K562 (cell line): ENCODE measurements at regions not wholly inside any gene's neighbourhood (a gene's known extent, or its start where the extent isn't known, plus 50 kb on each side); places are given as distances from the start of the nearest gene placed in this dataset.

Experiments
- ATAC-seq: fragments of 200-7000 bp; cut with Tn5 transposase; 3 replicates; pipeline ENCODE4 v1.9.1; 2020; ENCODE audit warnings: moderate library complexity
- BruUV-seq: library from RNA; stranded (reverse); fragments of 400-500 nt; replicated peaks from 2 replicates; lab custom pipeline; 2021; lab: Mats Ljungman, UMichigan
- CTCF ChIA-PET: fragments of 300-600 bp; formaldehyde crosslinking; extraction: SDS; loops from one replicate; lab custom pipeline; 2021; ENCODE audit warnings: low intra/inter-chr PET ratio; lab: Yijun Ruan, JAX
- POLR2A ChIA-PET: fragments of 300-600, 350-650 bp; sonication (Branson Sonifier 250); formaldehyde crosslinking; extraction: SDS; loops from one replicate; lab custom pipeline; 2021; ENCODE audit warnings: antibody characterized with exemption, inconsistent platforms; lab: Yijun Ruan, JAX
- DNase-seq, 4 experiments: peaks; one replicate each; pipeline versions ENCODE4 v3.0.0 to v3.0.0-alpha.2; 2011 to 2018; ENCODE audit warnings: low spot score in 3 of 4, mixed read lengths in 3 of 4; ENCODE audit errors: extremely low read depth in 1 of 4
- FAIRE-seq: peaks from 2 replicates; lab custom pipeline; 2011; peaks lifted over from hg19 to GRCh38; lab: Jason Lieb, UNC
- H2AFZ ChIP-seq: 2 replicates; pipeline ENCODE4 v1.6.0; 2011; ENCODE audit warnings: low read depth, low read length, control low read depth, inconsistent platforms
- H3K27ac ChIP-seq: fragments of 200-600 bp; 3 replicates; pipeline ENCODE4 v1.8.0; 2011; ENCODE audit warnings: low read depth, mild to moderate bottlenecking, control low read depth, inconsistent platforms, low read length, moderate library complexity, mixed read lengths; ENCODE audit errors: extremely low read depth
- H3K27me3 ChIP-seq, 2 experiments: fragments of 300-600 bp in 1 of 2; 2 replicates in 1 of 2; 3 replicates in 1 of 2; pipeline versions ENCODE4 v1.6.0 to v1.8.0; 2011; ENCODE audit warnings: inconsistent platforms in 2 of 2, low read length in 2 of 2, mild to moderate bottlenecking in 1 of 2, mixed read lengths in 1 of 2, moderate library complexity in 1 of 2; ENCODE audit not compliant: control insufficient read depth in 2 of 2, insufficient read depth in 2 of 2
- H3K36me3 ChIP-seq: fragments of 300-600 bp; 3 replicates; pipeline ENCODE4 v1.8.0; 2011; ENCODE audit warnings: mild to moderate bottlenecking, low read length, inconsistent platforms; ENCODE audit not compliant: control insufficient read depth, insufficient read depth
- H3K4me1 ChIP-seq, 2 experiments: fragments of 200-600 bp in 1 of 2; replicated peaks in 1 of 2; 2 replicates in 1 of 2; 3 replicates in 1 of 2; pipeline versions ENCODE4 v1.5.1 to v1.8.0; 2011; ENCODE audit warnings: inconsistent platforms in 2 of 2, low read length in 2 of 2, mild to moderate bottlenecking in 1 of 2, mixed read lengths in 1 of 2, moderate library complexity in 1 of 2; ENCODE audit not compliant: control insufficient read depth in 2 of 2, insufficient read depth in 2 of 2
- H3K4me2 ChIP-seq: 2 replicates; pipeline ENCODE4 v1.6.1; 2011; ENCODE audit warnings: low read length, control low read depth, inconsistent platforms, mixed read lengths; ENCODE audit not compliant: insufficient read depth
- H3K4me3 ChIP-seq: fragments of 200-600 bp; sonication (generic), shearing (Covaris generic); 2 replicates; pipeline ENCODE4 v1.5.1; 2016; ENCODE audit warnings: control low read depth, inconsistent platforms
- H3K79me2 ChIP-seq: fragments of 200-600 bp; 3 replicates; pipeline ENCODE4 v1.8.0; 2011; ENCODE audit warnings: low read length, inconsistent platforms; ENCODE audit not compliant: control insufficient read depth, insufficient read depth
- H3K9ac ChIP-seq, 2 experiments: 2 replicates each; pipeline versions ENCODE4 v1.6.0 to v1.6.1; 2011; ENCODE audit warnings: low read depth in 2 of 2, low read length in 2 of 2, control low read depth in 1 of 2, inconsistent platforms in 1 of 2, mild to moderate bottlenecking in 1 of 2, mixed read lengths in 1 of 2; ENCODE audit not compliant: insufficient read depth in 1 of 2
- H3K9me1 ChIP-seq: one replicate; pipeline ENCODE4 v1.6.0; 2011; ENCODE audit warnings: inconsistent platforms, mild to moderate bottlenecking, low read length, moderate library complexity; ENCODE audit not compliant: control insufficient read depth, insufficient read depth
- H3K9me3 ChIP-seq: replicated peaks from 2 replicates; pipeline ENCODE4 v1.5.1; 2011; ENCODE audit warnings: low read depth, low read length, inconsistent platforms; ENCODE audit not compliant: control insufficient read depth, insufficient read depth
- H4K20me1 ChIP-seq: replicated peaks from 2 replicates; pipeline ENCODE4 v1.6.1; 2011; ENCODE audit warnings: low read length, inconsistent platforms, mixed read lengths; ENCODE audit not compliant: control insufficient read depth, insufficient read depth
- ARID2 ChIP-seq: fragments of 450-650 bp; IDR thresholded peaks from 2 replicates; pipeline ENCODE4 v1.6.1; 2017; ENCODE audit warnings: antibody characterized with exemption, mild to moderate bottlenecking
- ARID3B ChIP-seq: fragments of 250-450 bp; sonication (Bioruptor Pico); IDR thresholded peaks from 2 replicates; pipeline ENCODE4 v1.4.0; 2020; ENCODE audit warnings: borderline replicate concordance
- ARNT ChIP-seq, 2 experiments: fragments of 450-650 bp; IDR thresholded peaks; 2 replicates each; pipeline ENCODE4 v1.6.1; 2016; ENCODE audit warnings: mild to moderate bottlenecking in 1 of 2
- BRD9 ChIP-seq: fragments of 450-650 bp; IDR thresholded peaks from 2 replicates; pipeline ENCODE4 v1.6.1; 2018; ENCODE audit warnings: low read depth; ENCODE audit not compliant: partially characterized antibody
- CBX8 ChIP-seq: fragments of 200-600 bp; sonication (generic); IDR thresholded peaks from 2 replicates; pipeline ENCODE4 v1.6.1; 2012; ENCODE audit warnings: borderline replicate concordance, mixed run types, low read depth, mild to moderate bottlenecking, moderate library complexity, mixed read lengths, low read length, control low read depth, inconsistent platforms; ENCODE audit not compliant: poor library complexity, severe bottlenecking; ENCODE audit errors: extremely low read depth
- CSDE1 ChIP-seq, 2 experiments: fragments of 450-650 bp; IDR thresholded peaks; 2 replicates each; pipeline ENCODE4 v1.6.1; 2016; ENCODE audit warnings: mild to moderate bottlenecking in 1 of 2
- ESRRA ChIP-seq: fragments of 450-650 bp; IDR thresholded peaks from 2 replicates; pipeline ENCODE4 v1.6.1; 2014; ENCODE audit warnings: low read depth, mild to moderate bottlenecking, moderate library complexity, borderline replicate concordance
- HDAC1 ChIP-seq, 2 experiments: fragments of 450-650 bp; IDR thresholded peaks; 2 replicates each; pipeline ENCODE4 v1.6.1; 2016 to 2017; ENCODE audit warnings: inconsistent platforms in 1 of 2, mild to moderate bottlenecking in 1 of 2, moderate library complexity in 1 of 2
- KAT7 ChIP-seq: sonication (generic); formaldehyde crosslinking; IDR thresholded peaks from 2 replicates; pipeline ENCODE4 v1.8.0; 2022; ENCODE audit warnings: missing genetic modification reagents, mild to moderate bottlenecking, borderline replicate concordance
- NRF1 ChIP-seq, 2 experiments: fragments of 450-650 bp; IDR thresholded peaks in 1 of 2; conservative IDR thresholded peaks in 1 of 2; 2 replicates each; pipeline ENCODE4 v1.6.1; 2014; ENCODE audit warnings: mild to moderate bottlenecking in 2 of 2
- TAF1 ChIP-seq: IDR thresholded peaks from 2 replicates; pipeline ENCODE4 v1.6.1; 2011; ENCODE audit warnings: mild to moderate bottlenecking, low read length, moderate library complexity; ENCODE audit not compliant: insufficient read depth, control insufficient read depth, severe bottlenecking; ENCODE audit errors: extremely low read depth
- ZNF780A ChIP-seq: fragments of 250-450 bp; sonication (Bioruptor Pico); IDR thresholded peaks from 2 replicates; pipeline ENCODE4 v1.5.0; 2021; ENCODE audit warnings: mild to moderate bottlenecking
- WGBS: fragments of 100-300 bp; shearing (Covaris generic); methylation state at CpG from one replicate; pipeline ENCODE4 v1.1.6; 2016; ENCODE audit warnings: low coverage, mixed read lengths; ENCODE audit not compliant: insufficient coverage; ENCODE audit errors: missing lambda C conversion rate; 5-methylcytosine and 5-hydroxymethylcytosine counted together
- in situ Hi-C: fragments of 300-500 bp; cut with MboI; formaldehyde crosslinking; loops from 4 replicates; pipeline ENCODE4 v1.15.0; 2018; ENCODE audit warnings: inconsistent platforms, mixed read lengths
- intact Hi-C: fragments of 100-400 bp; cut with micrococcal nuclease; formaldehyde crosslinking; loops from 2 replicates; pipeline ENCODE4 v1.14.2; 2022
- TF ChIP-seq, protein P1 (sequence below): fragments of 250-450 bp; sonication (Bioruptor Pico); IDR thresholded peaks from 2 replicates; pipeline ENCODE4 v1.5.0; 2021

DNA sequence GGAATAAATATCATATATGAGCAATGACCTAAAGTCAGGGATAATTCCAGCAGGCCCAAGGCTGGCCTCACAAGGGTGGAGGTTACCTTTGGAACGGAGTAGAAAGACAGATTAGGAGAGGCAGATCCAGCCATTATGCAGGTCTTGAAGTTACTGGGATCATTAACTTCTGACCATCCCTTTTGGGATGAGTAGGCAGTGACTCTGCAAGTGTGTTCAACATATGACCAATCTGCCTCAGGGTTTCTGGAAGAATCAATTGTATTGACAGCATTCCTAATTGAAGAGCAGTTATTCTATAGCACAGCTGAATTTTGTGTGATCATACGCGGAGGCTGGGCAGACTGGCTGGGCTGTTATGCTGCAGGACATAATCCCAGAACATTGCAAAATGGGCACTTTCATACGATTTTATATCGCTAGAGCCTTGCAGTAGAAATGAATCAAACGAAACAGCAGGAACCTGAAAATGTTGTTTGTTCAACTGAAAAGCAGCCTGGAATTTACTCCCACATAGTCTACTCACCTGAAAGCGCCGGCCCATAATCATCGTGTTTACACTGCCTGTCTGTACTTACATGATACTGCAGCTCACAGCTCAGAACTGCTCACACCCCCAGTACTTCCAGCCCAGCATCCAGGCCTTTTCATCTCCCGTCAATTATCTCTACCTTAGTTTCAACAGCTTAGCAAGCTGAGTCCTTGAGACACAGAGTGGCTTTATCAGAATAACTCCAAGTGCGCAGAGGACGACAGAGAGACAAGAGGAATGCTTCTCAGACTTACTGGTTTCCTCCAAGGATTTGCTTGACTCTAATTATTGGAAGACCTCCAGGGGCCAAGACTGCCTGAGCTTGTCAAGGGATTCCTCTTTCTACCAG lies 556.1 kb downstream of the EFNB2 start:
- BruUV-seq, result no TSS peak
- ATAC-seq, result no peak

DNA sequence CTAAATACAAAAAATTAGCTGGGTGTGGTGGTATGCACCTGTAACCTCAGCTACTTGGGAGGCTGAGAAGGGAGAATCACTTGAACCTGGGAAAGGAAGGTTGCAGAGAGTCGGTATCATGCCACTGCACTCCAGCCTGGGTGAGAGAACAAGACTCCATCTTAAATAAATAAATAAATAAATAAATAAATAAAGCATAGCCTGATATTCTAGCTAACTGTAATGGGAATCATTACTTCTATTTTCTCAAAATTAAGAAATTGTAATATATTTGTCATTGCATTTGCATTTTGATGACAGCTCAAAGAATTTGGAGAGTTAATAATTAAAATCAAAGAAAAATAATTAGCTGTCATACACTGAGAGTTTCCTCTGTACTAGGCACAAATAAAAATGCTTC lies 561.1 kb downstream of the EFNB2 start:
- H3K36me3 ChIP-seq, result no peaks in the 10 kb centered on the region
- no peak overlapping the region for H3K4me3 ChIP-seq
- H3K9me1 ChIP-seq, result no peaks in the 10 kb centered on the region
- H3K9ac ChIP-seq, result no peak overlapping the region
- H3K4me1 ChIP-seq, result no peaks in the 10 kb centered on the region
- DNase-seq, result no peak
- no peaks in the 10 kb centered on the region for H3K27me3 ChIP-seq
- H3K27ac ChIP-seq, result no peak overlapping the region
- no peak for ATAC-seq
- WGBS, result 0% methylated on average over 1 of the region's 1 CpG
- ChIA-PET POLR2A (no interaction called here), CTCF (no interaction called here)
- no peaks in the 10 kb centered on the region for H3K9me3 ChIP-seq
- intact Hi-C loops, result no loop called here
- FAIRE-seq, result no peak
- in situ Hi-C loops, result no loop called here
- H2AFZ ChIP-seq, result no peak overlapping the region
- H3K4me2 ChIP-seq, result no peak overlapping the region
- no peaks in the 10 kb centered on the region for H4K20me1 ChIP-seq
- no TSS peak for BruUV-seq
- no peaks in the 10 kb centered on the region for H3K79me2 ChIP-seq
- TF ChIP-seq ARID3B (CRISPR knock-in tag) (no peak), ESRRA (no peak), HDAC1 (IDR thresholded peaks at IDR 0.05) (no peak), TAF1 (no peak), ZNF780A (no peak), KAT7 (CRISPR knock-in tag) (no peak), NRF1 (conservative IDR thresholded peaks at IDR 0.05 in 1 of 2, IDR thresholded peaks at IDR 0.05 in 1 of 2) (no peak), ARID2 (no peak), CBX8 (no peak), CSDE1 (IDR thresholded peaks at IDR 0.05) (no peak), BRD9 (no peak)
- TF ChIP-seq, protein P1, sequence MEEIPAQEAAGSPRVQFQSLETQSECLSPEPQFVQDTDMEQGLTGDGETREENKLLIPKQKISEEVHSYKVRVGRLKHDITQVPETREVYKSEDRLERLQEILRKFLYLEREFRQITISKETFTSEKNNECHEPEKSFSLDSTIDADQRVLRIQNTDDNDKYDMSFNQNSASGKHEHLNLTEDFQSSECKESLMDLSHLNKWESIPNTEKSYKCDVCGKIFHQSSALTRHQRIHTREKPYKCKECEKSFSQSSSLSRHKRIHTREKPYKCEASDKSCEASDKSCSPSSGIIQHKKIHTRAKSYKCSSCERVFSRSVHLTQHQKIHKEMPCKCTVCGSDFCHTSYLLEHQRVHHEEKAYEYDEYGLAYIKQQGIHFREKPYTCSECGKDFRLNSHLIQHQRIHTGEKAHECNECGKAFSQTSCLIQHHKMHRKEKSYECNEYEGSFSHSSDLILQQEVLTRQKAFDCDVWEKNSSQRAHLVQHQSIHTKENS (CRISPR knock-in tag), result no peak

More for the DNA sequence above, 556.1 kb downstream of the EFNB2 start:
- no peak overlapping the region for H3K27ac ChIP-seq
- ChIA-PET POLR2A (no interaction called here), CTCF (no interaction called here)
- no peaks in the 10 kb centered on the region for H3K9me1 ChIP-seq
- H3K4me2 ChIP-seq, result no peak overlapping the region
- in situ Hi-C loops (no loop called here), intact Hi-C loops (no loop called here)
- no peaks in the 10 kb centered on the region for H4K20me1 ChIP-seq
- H3K4me1 ChIP-seq, result no peaks in the 10 kb centered on the region
- H3K36me3 ChIP-seq, result no peaks in the 10 kb centered on the region
- TF ChIP-seq ARNT (IDR thresholded peaks at IDR 0.05), result no peak
- FAIRE-seq (no peak), DNase-seq (no peak)
- no peaks in the 10 kb centered on the region for H3K9me3 ChIP-seq
- no peak overlapping the region for H2AFZ ChIP-seq
- H3K4me3 ChIP-seq, result no peak overlapping the region
- H3K9ac ChIP-seq, result no peak overlapping the region
- no peaks in the 10 kb centered on the region for H3K79me2 ChIP-seq
- H3K27me3 ChIP-seq, result no peaks in the 10 kb centered on the region
- WGBS, result 0% methylated on average over 12 of the region's 12 CpGs
